ENCODE measurements at regions not wholly inside any gene's neighbourhood (a gene's known extent, or its start where the extent isn't known, plus 50 kb on each side); places are given as distances from the start of the nearest gene placed in this dataset.

GRCh38 chr2:168300460-168300859, 53.1 kb upstream of the STK39 start:
- TF ChIP-seq SMAD1 (IDR thresholded peaks at IDR 0.05; ENCODE audit: low read depth, low read length, partially characterized antibody): no peak
- TF ChIP-seq MAX (CRISPR knock-in tag; IDR thresholded peaks at IDR 0.05): no peak
- no peak for TF ChIP-seq LEF1 (IDR thresholded peaks at IDR 0.05)
- no peak for TF ChIP-seq ZKSCAN1 (IDR thresholded peaks at IDR 0.05; ENCODE audit: low read depth, low read length)
- TF ChIP-seq KDM4B (IDR thresholded peaks at IDR 0.05; ENCODE audit: borderline replicate concordance in 2 of 2, low read depth in 1 of 2): no peak
- no peak for TF ChIP-seq POLR2A (conservative IDR thresholded peaks at IDR 0.05)
- TF ChIP-seq CAMTA2 (CRISPR knock-in tag; conservative IDR thresholded peaks at IDR 0.05): no peak
- TF ChIP-seq TARDBP (IDR thresholded peaks at IDR 0.05): no peak
- no peak for TF ChIP-seq ZNF121 (CRISPR knock-in tag; conservative IDR thresholded peaks at IDR 0.05)
- no peak for TF ChIP-seq SP1 (CRISPR knock-in tag; IDR thresholded peaks at IDR 0.05)
- no peak for TF ChIP-seq E2F6 (IDR thresholded peaks at IDR 0.05; ENCODE audit: borderline replicate concordance in 1 of 2, extremely low read depth in 1 of 2, insufficient read depth in 1 of 2, insufficient read length in 1 of 2, low read depth in 1 of 2, low read length in 1 of 2, poor library complexity in 1 of 2, severe bottlenecking in 1 of 2)
- TF ChIP-seq SAFB2 (IDR thresholded peaks at IDR 0.05; ENCODE audit: borderline replicate concordance, low read depth, low read length, severe bottlenecking): no peak
- no peak for TF ChIP-seq KDM1A (IDR thresholded peaks at IDR 0.05)

Data from K562 (cell line).